ENCODE measurements at regions not wholly inside any gene's neighbourhood (a gene's known extent, or its start where the extent isn't known, plus 50 kb on each side); places are given as distances from the start of the nearest gene placed in this dataset.

DNA sequence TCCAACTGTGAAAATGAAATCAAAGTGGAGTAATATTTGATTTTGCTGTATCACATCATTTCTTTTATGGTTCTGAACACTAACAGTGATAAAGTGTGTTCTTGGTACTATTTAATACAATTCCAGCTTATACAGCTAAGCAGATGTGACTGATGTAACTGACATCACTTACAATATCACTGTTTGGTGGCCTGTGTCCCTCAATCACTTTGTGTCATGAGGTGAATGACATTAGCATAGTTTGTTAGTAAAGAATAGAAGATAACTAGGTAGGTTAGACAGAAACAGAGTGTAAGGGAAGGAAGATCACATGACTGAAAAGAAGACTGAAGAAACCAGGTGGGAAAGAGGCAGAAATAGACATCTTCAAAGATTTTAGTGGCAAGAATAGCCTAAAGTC, 138.7 kb downstream of the AQP9 start:
- TF ChIP-seq, protein P1, sequence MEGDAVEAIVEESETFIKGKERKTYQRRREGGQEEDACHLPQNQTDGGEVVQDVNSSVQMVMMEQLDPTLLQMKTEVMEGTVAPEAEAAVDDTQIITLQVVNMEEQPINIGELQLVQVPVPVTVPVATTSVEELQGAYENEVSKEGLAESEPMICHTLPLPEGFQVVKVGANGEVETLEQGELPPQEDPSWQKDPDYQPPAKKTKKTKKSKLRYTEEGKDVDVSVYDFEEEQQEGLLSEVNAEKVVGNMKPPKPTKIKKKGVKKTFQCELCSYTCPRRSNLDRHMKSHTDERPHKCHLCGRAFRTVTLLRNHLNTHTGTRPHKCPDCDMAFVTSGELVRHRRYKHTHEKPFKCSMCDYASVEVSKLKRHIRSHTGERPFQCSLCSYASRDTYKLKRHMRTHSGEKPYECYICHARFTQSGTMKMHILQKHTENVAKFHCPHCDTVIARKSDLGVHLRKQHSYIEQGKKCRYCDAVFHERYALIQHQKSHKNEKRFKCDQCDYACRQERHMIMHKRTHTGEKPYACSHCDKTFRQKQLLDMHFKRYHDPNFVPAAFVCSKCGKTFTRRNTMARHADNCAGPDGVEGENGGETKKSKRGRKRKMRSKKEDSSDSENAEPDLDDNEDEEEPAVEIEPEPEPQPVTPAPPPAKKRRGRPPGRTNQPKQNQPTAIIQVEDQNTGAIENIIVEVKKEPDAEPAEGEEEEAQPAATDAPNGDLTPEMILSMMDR (IDR thresholded peaks at IDR 0.05) = no peak
- TF ChIP-seq POLR2A (IDR thresholded peaks at IDR 0.05) = no peak
